Keratinocyte (primary cell): ENCODE measurements at regions not wholly inside any gene's neighbourhood (a gene's known extent, or its start where the extent isn't known, plus 50 kb on each side); places are given as distances from the start of the nearest gene placed in this dataset.

Source experiments
- EZH2 ChIP-seq: IDR thresholded peaks from one replicate; pipeline ENCODE4 v1.6.1; 2012; ENCODE audit warnings: inconsistent platforms, mild to moderate bottlenecking, low read length, moderate library complexity
- TF ChIP-seq, protein P1 (sequence below), 3 experiments: IDR thresholded peaks in 1 of 3; conservative IDR thresholded peaks in 1 of 3; optimal IDR thresholded peaks in 1 of 3; 2 replicates in 2 of 3; 3 replicates in 1 of 3; pipeline versions ENCODE3 to v1.5.1; 2011; ENCODE audit warnings: low read length in 3 of 3, mild to moderate bottlenecking in 3 of 3, moderate library complexity in 2 of 3, control low read depth in 1 of 3, inconsistent platforms in 1 of 3; ENCODE audit not compliant: insufficient read depth in 2 of 3; ENCODE audit errors: extremely low read depth in 1 of 3

- TF ChIP-seq, protein P1, sequence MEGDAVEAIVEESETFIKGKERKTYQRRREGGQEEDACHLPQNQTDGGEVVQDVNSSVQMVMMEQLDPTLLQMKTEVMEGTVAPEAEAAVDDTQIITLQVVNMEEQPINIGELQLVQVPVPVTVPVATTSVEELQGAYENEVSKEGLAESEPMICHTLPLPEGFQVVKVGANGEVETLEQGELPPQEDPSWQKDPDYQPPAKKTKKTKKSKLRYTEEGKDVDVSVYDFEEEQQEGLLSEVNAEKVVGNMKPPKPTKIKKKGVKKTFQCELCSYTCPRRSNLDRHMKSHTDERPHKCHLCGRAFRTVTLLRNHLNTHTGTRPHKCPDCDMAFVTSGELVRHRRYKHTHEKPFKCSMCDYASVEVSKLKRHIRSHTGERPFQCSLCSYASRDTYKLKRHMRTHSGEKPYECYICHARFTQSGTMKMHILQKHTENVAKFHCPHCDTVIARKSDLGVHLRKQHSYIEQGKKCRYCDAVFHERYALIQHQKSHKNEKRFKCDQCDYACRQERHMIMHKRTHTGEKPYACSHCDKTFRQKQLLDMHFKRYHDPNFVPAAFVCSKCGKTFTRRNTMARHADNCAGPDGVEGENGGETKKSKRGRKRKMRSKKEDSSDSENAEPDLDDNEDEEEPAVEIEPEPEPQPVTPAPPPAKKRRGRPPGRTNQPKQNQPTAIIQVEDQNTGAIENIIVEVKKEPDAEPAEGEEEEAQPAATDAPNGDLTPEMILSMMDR (optimal IDR thresholded peaks at IDR 0.05 in 1 of 3, IDR thresholded peaks at IDR 0.05 in 1 of 3, conservative IDR thresholded peaks at IDR 0.05 in 1 of 3; ENCODE audit: extremely low read depth in 1 of 3, insufficient read depth in 2 of 3, low read length in 3 of 3) = no peak
- no peak for TF ChIP-seq EZH2
Observed at GRCh38 chr4:141429933-141430332, 206.4 kb upstream of the IL15 start.
